WERI-Rb-1 (cell line): ENCODE measurements at regions not wholly inside any gene's neighbourhood (a gene's known extent, or its start where the extent isn't known, plus 50 kb on each side); places are given as distances from the start of the nearest gene placed in this dataset.
A peak's percentile ranks its signal among the peaks of the same experiment; 100 is the strongest.

Source experiments
- DNase-seq: peaks from one replicate; pipeline ENCODE4 v3.0.0-alpha.2; 2020
- H3K27ac ChIP-seq: fragments of 250-450 bp; sonication (Bioruptor Pico); 2 replicates; pipeline ENCODE4 v1.5.1; 2020; ENCODE audit warnings: mild to moderate bottlenecking, moderate library complexity
- H3K27me3 ChIP-seq: fragments of 250-450 bp; sonication (Bioruptor Pico); 2 replicates; pipeline ENCODE4 v1.5.1; 2021; ENCODE audit warnings: mild to moderate bottlenecking, low read depth, moderate library complexity; ENCODE audit not compliant: insufficient read depth, severe bottlenecking
- H3K36me3 ChIP-seq: fragments of 250-450 bp; sonication (Bioruptor Pico); 2 replicates; pipeline ENCODE4 v1.5.1; 2020; ENCODE audit warnings: mild to moderate bottlenecking, moderate library complexity
- H3K4me3 ChIP-seq: 2 replicates; pipeline ENCODE4 v1.5.1; 2011; ENCODE audit warnings: low read depth, mild to moderate bottlenecking, control low read depth, low read length
- H3K9me3 ChIP-seq: fragments of 250-450 bp; sonication (Bioruptor Pico); 2 replicates; pipeline ENCODE4 v1.5.1; 2021; ENCODE audit warnings: mild to moderate bottlenecking, moderate library complexity; ENCODE audit not compliant: severe bottlenecking
- CTCF ChIP-seq: IDR thresholded peaks from 2 replicates; pipeline ENCODE4 v1.5.1; 2011; ENCODE audit warnings: low read depth, mild to moderate bottlenecking, control low read depth, inconsistent platforms, low read length

- H3K36me3 ChIP-seq = no peaks in the 10 kb centered on the region
- no peak overlapping the region for H3K27ac ChIP-seq
- peaks cover 10% of the 10 kb centered on the region for H3K9me3 ChIP-seq
- DNase-seq = no peak
- TF ChIP-seq CTCF = no peak
- no peak overlapping the region for H3K4me3 ChIP-seq
- no peaks in the 10 kb centered on the region for H3K27me3 ChIP-seq
Measured at GRCh38 chr1:8157765-8158164, 131.7 kb upstream of the ERRFI1 start.

- peaks cover 10% of the 10 kb centered on the region for H3K9me3 ChIP-seq
- H3K27me3 ChIP-seq = no peaks in the 10 kb centered on the region
- H3K4me3 ChIP-seq = no peak overlapping the region
- H3K27ac ChIP-seq = peak overlapping the region; percentile 49
- H3K36me3 ChIP-seq = no peaks in the 10 kb centered on the region
- no peak for DNase-seq
- TF ChIP-seq CTCF = no peak
Measured at GRCh38 chr1:8155528-8156186, 129.5 kb upstream of the ERRFI1 start.

- no peak overlapping the region for H3K4me3 ChIP-seq
- H3K27ac ChIP-seq = peak overlapping the region; percentile 49
- H3K27me3 ChIP-seq = no peaks in the 10 kb centered on the region
- H3K36me3 ChIP-seq = no peaks in the 10 kb centered on the region
- peaks cover 10% of the 10 kb centered on the region for H3K9me3 ChIP-seq
- peak; percentile 70 for DNase-seq
- TF ChIP-seq CTCF = no peak
Measured at GRCh38 chr1:8154621-8155052, 128.5 kb upstream of the ERRFI1 start.

- Histone ChIP-seq H3K9me3 (peaks cover 10% of the 10 kb centered on the region), H3K27me3 (no peaks in the 10 kb centered on the region), H3K4me3 (no peak overlapping the region), H3K36me3 (no peaks in the 10 kb centered on the region), H3K27ac (no peak overlapping the region; the same call in 1 of the 2 replicates)
- DNase-seq = no peak
- no peak for TF ChIP-seq CTCF
Measured at GRCh38 chr1:8153961-8154360, 127.9 kb upstream of the ERRFI1 start.

- Histone ChIP-seq H3K9me3 (peaks cover 10% of the 10 kb centered on the region), H3K36me3 (no peaks in the 10 kb centered on the region), H3K27ac (no peak overlapping the region), H3K4me3 (no peak overlapping the region), H3K27me3 (no peaks in the 10 kb centered on the region)
- no peak for DNase-seq
- no peak for TF ChIP-seq CTCF
Measured at GRCh38 chr1:8152731-8153702, 126.9 kb upstream of the ERRFI1 start.
